ENCODE measurements at regions not wholly inside any gene's neighbourhood (a gene's known extent, or its start where the extent isn't known, plus 50 kb on each side); places are given as distances from the start of the nearest gene placed in this dataset.

- intact Hi-C loops (cut with micrococcal nuclease), result no loop called here
- Histone ChIP-seq H3K27ac (ENCODE audit: low read length) (no peak overlapping the region), H3K27me3 (ENCODE audit: control insufficient read depth, insufficient read depth, low read length) (no peaks in the 10 kb centered on the region), H3K9me3 (ENCODE audit: control insufficient read depth, insufficient read depth, low read length) (no peaks in the 10 kb centered on the region), H3K36me3 (ENCODE audit: control insufficient read depth, insufficient read depth, low read length) (no peaks in the 10 kb centered on the region), H3K4me3 (ENCODE audit: low read length) (no peak overlapping the region), H3K4me1 (ENCODE audit: control insufficient read depth, insufficient read depth, low read length) (no peaks in the 10 kb centered on the region)
- H3K4me3 Mint-ChIP-seq, result no peak overlapping the region
- H3K4me1 Mint-ChIP-seq, result no peaks in the 10 kb centered on the region
- DNase-seq, result no peak
- H3K9me3 Mint-ChIP-seq, result no peaks in the 10 kb centered on the region
- H3K27ac Mint-ChIP-seq, result no peak overlapping the region
- no peak for TF ChIP-seq CTCF (IDR thresholded peaks at IDR 0.05)
- peaks cover 0 to 13% of the 10 kb centered on the region in 2 donors for H3K27me3 Mint-ChIP-seq (ENCODE audit: low read depth in 2 of 2)
- WGBS (ENCODE audit: insufficient coverage), result 36% methylated on average over 6 of the region's 6 CpGs
- H3K36me3 Mint-ChIP-seq, result no peaks in the 10 kb centered on the region
- no peak for ATAC-seq
Observed at GRCh38 chr21:15243406-15243805, 178.6 kb upstream of the NRIP1 start.

GRCh38 chr21:15247613-15248012, 182.8 kb upstream of the NRIP1 start:
- Histone ChIP-seq H3K36me3 (ENCODE audit: control insufficient read depth, insufficient read depth, low read length) (no peaks in the 10 kb centered on the region), H3K4me1 (ENCODE audit: control insufficient read depth, insufficient read depth, low read length) (no peaks in the 10 kb centered on the region), H3K9me3 (ENCODE audit: control insufficient read depth, insufficient read depth, low read length) (no peaks in the 10 kb centered on the region), H3K27me3 (ENCODE audit: control insufficient read depth, insufficient read depth, low read length) (no peaks in the 10 kb centered on the region), H3K4me3 (ENCODE audit: low read length) (no peak overlapping the region), H3K27ac (ENCODE audit: low read length) (no peak overlapping the region)
- 100% methylated on average over 1 of the region's 2 CpGs for WGBS (ENCODE audit: insufficient coverage)
- no peak for ATAC-seq
- intact Hi-C loops (cut with micrococcal nuclease), result no loop called here
- no peak for TF ChIP-seq CTCF (IDR thresholded peaks at IDR 0.05)
- H3K9me3 Mint-ChIP-seq, result no peaks in the 10 kb centered on the region
- peaks cover 0 to 14% of the 10 kb centered on the region in 2 donors for H3K27me3 Mint-ChIP-seq (ENCODE audit: low read depth in 2 of 2)
- H3K27ac Mint-ChIP-seq, result no peak overlapping the region
- no peak for DNase-seq
- H3K4me1 Mint-ChIP-seq, result no peaks in the 10 kb centered on the region
- H3K4me3 Mint-ChIP-seq, result no peak overlapping the region
- H3K36me3 Mint-ChIP-seq, result no peaks in the 10 kb centered on the region

GRCh38 chr21:15249285-15249993, 184.6 kb upstream of the NRIP1 start:
- Mint-ChIP-seq H3K27me3 (ENCODE audit: low read depth in 2 of 2) (peaks cover 0 to 7% of the 10 kb centered on the region in 2 donors), H3K4me3 (no peak overlapping the region), H3K36me3 (no peaks in the 10 kb centered on the region), H3K9me3 (no peaks in the 10 kb centered on the region), H3K27ac (no peak overlapping the region), H3K4me1 (no peaks in the 10 kb centered on the region)
- H3K36me3 ChIP-seq (ENCODE audit: control insufficient read depth, insufficient read depth, low read length), result no peaks in the 10 kb centered on the region
- intact Hi-C loops (cut with micrococcal nuclease), result no loop called here
- H3K27ac ChIP-seq (ENCODE audit: low read length), result no peak overlapping the region
- H3K4me1 ChIP-seq (ENCODE audit: control insufficient read depth, insufficient read depth, low read length), result no peaks in the 10 kb centered on the region
- 93% methylated on average over 6 of the region's 6 CpGs for WGBS (ENCODE audit: insufficient coverage)
- no peak for DNase-seq
- TF ChIP-seq CTCF (IDR thresholded peaks at IDR 0.05), result no peak
- no peak for ATAC-seq
- no peaks in the 10 kb centered on the region for H3K27me3 ChIP-seq (ENCODE audit: control insufficient read depth, insufficient read depth, low read length)
- H3K4me3 ChIP-seq (ENCODE audit: low read length), result no peak overlapping the region
- no peaks in the 10 kb centered on the region for H3K9me3 ChIP-seq (ENCODE audit: control insufficient read depth, insufficient read depth, low read length)

GRCh38 chr21:15250384-15250783, 185.6 kb upstream of the NRIP1 start:
- H3K4me1 Mint-ChIP-seq, result no peaks in the 10 kb centered on the region
- H3K9me3 ChIP-seq (ENCODE audit: control insufficient read depth, insufficient read depth, low read length), result no peaks in the 10 kb centered on the region
- no peaks in the 10 kb centered on the region for H3K36me3 ChIP-seq (ENCODE audit: control insufficient read depth, insufficient read depth, low read length)
- no peak overlapping the region for H3K27ac ChIP-seq (ENCODE audit: low read length)
- WGBS (ENCODE audit: insufficient coverage), result 80% methylated on average over 1 of the region's 2 CpGs
- H3K36me3 Mint-ChIP-seq, result no peaks in the 10 kb centered on the region
- H3K27me3 ChIP-seq (ENCODE audit: control insufficient read depth, insufficient read depth, low read length), result no peaks in the 10 kb centered on the region
- H3K27me3 Mint-ChIP-seq (ENCODE audit: low read depth in 2 of 2), result peaks cover 0 to 7% of the 10 kb centered on the region in 2 donors
- no peaks in the 10 kb centered on the region for H3K9me3 Mint-ChIP-seq
- TF ChIP-seq CTCF (IDR thresholded peaks at IDR 0.05), result no peak
- H3K27ac Mint-ChIP-seq, result no peak overlapping the region
- DNase-seq (no peak), ATAC-seq (no peak)
- H3K4me3 Mint-ChIP-seq, result no peak overlapping the region
- no peaks in the 10 kb centered on the region for H3K4me1 ChIP-seq (ENCODE audit: control insufficient read depth, insufficient read depth, low read length)
- intact Hi-C loops (cut with micrococcal nuclease), result no loop called here
- no peak overlapping the region for H3K4me3 ChIP-seq (ENCODE audit: low read length)
